GM12878 (cell line): ENCODE measurements at regions not wholly inside any gene's neighbourhood (a gene's known extent, or its start where the extent isn't known, plus 50 kb on each side); places are given as distances from the start of the nearest gene placed in this dataset.

Source experiments
- ASH2L ChIP-seq: fragments of 300-600, 200-600 bp; sonication (generic); IDR thresholded peaks from 2 replicates; pipeline ENCODE4 v1.6.1; 2017; ENCODE audit warnings: low read depth, mild to moderate bottlenecking, borderline replicate concordance
- CTCF ChIP-seq, 3 experiments: IDR thresholded peaks in 2 of 3; conservative IDR thresholded peaks in 1 of 3; 2 replicates each; pipeline ENCODE4 v1.5.1; 2011; ENCODE audit warnings: low read depth in 3 of 3, low read length in 3 of 3, mild to moderate bottlenecking in 3 of 3, control low read depth in 2 of 3, moderate library complexity in 2 of 3, inconsistent platforms in 1 of 3, mixed read lengths in 1 of 3; ENCODE audit not compliant: control insufficient read depth in 2 of 3, insufficient read depth in 1 of 3; ENCODE audit errors: extremely low read depth in 1 of 3
- HDGF ChIP-seq: fragments of 450-650 bp; IDR thresholded peaks from 2 replicates; pipeline ENCODE4 v1.6.1; 2016; ENCODE audit warnings: antibody characterized with exemption
- JUND ChIP-seq: IDR thresholded peaks from 2 replicates; pipeline ENCODE4 v1.6.1; 2012; ENCODE audit warnings: low read depth, mild to moderate bottlenecking, low read length, improper control_type of control experiment, moderate library complexity
- PAX5 ChIP-seq: IDR thresholded peaks from 2 replicates; pipeline ENCODE4 v1.6.1; 2011; ENCODE audit warnings: low read depth, low read length, borderline replicate concordance
- SPI1 ChIP-seq: IDR thresholded peaks from 2 replicates; pipeline ENCODE4 v1.6.1; 2011; ENCODE audit warnings: low read depth, mild to moderate bottlenecking, low read length, moderate library complexity, borderline replicate concordance; ENCODE audit not compliant: insufficient read depth
- SREBF2 ChIP-seq: IDR thresholded peaks from 2 replicates; pipeline ENCODE4 v1.6.1; 2012; ENCODE audit warnings: mild to moderate bottlenecking, low read length
- USF1 ChIP-seq: IDR thresholded peaks from 2 replicates; pipeline ENCODE4 v1.6.1; 2011; ENCODE audit warnings: borderline replicate concordance, low read depth, mild to moderate bottlenecking, moderate library complexity, mixed read lengths, low read length; ENCODE audit not compliant: insufficient read depth; ENCODE audit errors: extremely low read length
- ZNF274 ChIP-seq: IDR thresholded peaks from one replicate; pipeline ENCODE4 v1.8.0; 2011; ENCODE audit not compliant: insufficient read length, insufficient read depth
- TF ChIP-seq, protein P1 (sequence below): IDR thresholded peaks from 2 replicates; pipeline ENCODE4 v1.6.1; 2012; ENCODE audit warnings: low read depth, low read length, improper control_type of control experiment

DNA sequence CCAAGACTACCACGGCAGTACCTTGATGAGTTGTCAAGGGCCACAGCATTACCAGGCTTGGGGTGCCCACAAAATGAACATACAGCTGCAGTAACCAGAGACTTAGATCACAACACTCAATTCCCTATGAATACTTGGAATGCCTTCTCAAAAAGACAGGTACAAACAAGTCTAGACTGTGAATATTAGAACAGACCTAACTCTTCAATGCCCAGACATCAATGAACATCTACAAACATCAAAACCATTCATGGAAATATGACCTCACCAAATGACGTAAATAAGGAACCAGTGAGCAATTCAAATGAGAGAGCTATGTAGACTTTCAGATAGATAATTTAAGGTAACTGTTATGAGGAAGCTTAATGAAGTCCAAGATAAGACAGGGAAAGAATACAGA, 185.1 kb upstream of the POU1F1 start:
- TF ChIP-seq, protein P1, sequence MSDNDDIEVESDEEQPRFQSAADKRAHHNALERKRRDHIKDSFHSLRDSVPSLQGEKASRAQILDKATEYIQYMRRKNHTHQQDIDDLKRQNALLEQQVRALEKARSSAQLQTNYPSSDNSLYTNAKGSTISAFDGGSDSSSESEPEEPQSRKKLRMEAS = no peak
- TF ChIP-seq JUND (no peak), SREBF2 (no peak), ASH2L (no peak), ZNF274 (no peak), USF1 (no peak), CTCF (IDR thresholded peaks at IDR 0.05 in 2 of 3, conservative IDR thresholded peaks at IDR 0.05 in 1 of 3; ENCODE audit: control insufficient read depth in 2 of 3, extremely low read depth in 1 of 3, insufficient read depth in 1 of 3, low read depth in 3 of 3, low read length in 3 of 3) (no peak), HDGF (no peak), PAX5 (no peak), SPI1 (no peak)
